Activated T-helper 2 cell treated with anti-CD3 and anti-CD28 coated beads, Interferon-gamma antibody, Interleukin-2, Interleukin-4, amounts not matched to agents 10 μg/mL and 5 μg/mL and 100 μg/mL, durations not matched to agents 14 hours and 24 hours and 36 hours (primary cell): ENCODE measurements at regions not wholly inside any gene's neighbourhood (a gene's known extent, or its start where the extent isn't known, plus 50 kb on each side); places are given as distances from the start of the nearest gene placed in this dataset.
"Not testable (repeated sequence)": the region's sequence is repeated elsewhere in the genome, so short reads cannot be mapped to it uniquely, and the experiment has no call there.

ENCODE experiments used
- DNase-seq: peaks from one replicate; pipeline ENCODE4 v3.0.0; 2021; ENCODE audit warnings: low spot score
- H3K27ac Mint-ChIP-seq: one replicate; pipeline ENCODE4 v1.8.0; 2021; ENCODE audit warnings: mixed read lengths
- H3K27me3 Mint-ChIP-seq: one replicate; pipeline ENCODE4 v1.8.0; 2021; ENCODE audit warnings: low read depth, mixed read lengths
- H3K36me3 Mint-ChIP-seq: one replicate; pipeline ENCODE4 v1.8.0; 2021; ENCODE audit warnings: low read depth, mixed read lengths
- H3K4me1 Mint-ChIP-seq: one replicate; pipeline ENCODE4 v1.8.0; 2021; ENCODE audit warnings: low read depth, mixed read lengths
- H3K4me3 Mint-ChIP-seq: one replicate; pipeline ENCODE4 v1.8.0; 2021; ENCODE audit warnings: low read depth, mild to moderate bottlenecking, moderate library complexity, mixed read lengths
- H3K9me3 Mint-ChIP-seq: one replicate; pipeline ENCODE4 v1.8.0; 2021; ENCODE audit warnings: mixed read lengths
- intact Hi-C: fragments of 100-400 bp; cut with micrococcal nuclease; formaldehyde crosslinking; loops from one replicate; pipeline ENCODE4 v1.15.1; 2023

- intact Hi-C loops: no loop called here
- Mint-ChIP-seq H3K4me1 (no peaks in the 10 kb centered on the region), H3K36me3 (no peaks in the 10 kb centered on the region)
These were observed 172.2 kb downstream of the TFAP2B start for GRCh38 chr6:50990750-50991446.

GRCh38 chr6:50992232-50992631, 173.6 kb downstream of the TFAP2B start:
- Mint-ChIP-seq H3K4me3 (no peak overlapping the region), H3K9me3 (no peaks in the 10 kb centered on the region), H3K36me3 (no peaks in the 10 kb centered on the region), H3K27ac (no peak overlapping the region), H3K27me3 (no peaks in the 10 kb centered on the region), H3K4me1 (no peaks in the 10 kb centered on the region)
- no peak for DNase-seq
- intact Hi-C loops: no loop called here

More at GRCh38 chr6:50990750-50991446, 172.2 kb downstream of the TFAP2B start:
- Mint-ChIP-seq H3K4me3 (no peak overlapping the region), H3K27me3 (no peaks in the 10 kb centered on the region), H3K27ac (no peak overlapping the region), H3K9me3 (no peaks in the 10 kb centered on the region)
- no peak for DNase-seq

GRCh38 chr6:50992704-50993625, 174.3 kb downstream of the TFAP2B start:
- Mint-ChIP-seq H3K4me3 (no peak overlapping the region), H3K36me3 (no peaks in the 10 kb centered on the region), H3K4me1 (no peaks in the 10 kb centered on the region), H3K27ac (no peak overlapping the region), H3K27me3 (no peaks in the 10 kb centered on the region), H3K9me3 (no peaks in the 10 kb centered on the region)
- DNase-seq: no peak
- intact Hi-C loops: no loop called here

GRCh38 chr6:50993941-50994720, 175.5 kb downstream of the TFAP2B start:
- intact Hi-C loops: no loop called here
- Mint-ChIP-seq H3K27me3 (no peaks in the 10 kb centered on the region), H3K4me1 (no peaks in the 10 kb centered on the region), H3K4me3 (no peak overlapping the region), H3K27ac (no peak overlapping the region), H3K36me3 (no peaks in the 10 kb centered on the region), H3K9me3 (no peaks in the 10 kb centered on the region)
- DNase-seq: no peak

- Mint-ChIP-seq H3K27ac (no peak overlapping the region), H3K36me3 (no peaks in the 10 kb centered on the region), H3K27me3 (no peaks in the 10 kb centered on the region), H3K9me3 (no peaks in the 10 kb centered on the region), H3K4me3 (no peak overlapping the region), H3K4me1 (no peaks in the 10 kb centered on the region)
- intact Hi-C loops: no loop called here
- DNase-seq: no peak
These were observed 176.4 kb downstream of the TFAP2B start for GRCh38 chr6:50995036-50995435.

GRCh38 chr6:50998905-50999304, 180.2 kb downstream of the TFAP2B start:
- no peaks in the 10 kb centered on the region for H3K9me3 Mint-ChIP-seq
- H3K27ac Mint-ChIP-seq: no peak overlapping the region

GRCh38 chr6:51001399-51001798, 182.7 kb downstream of the TFAP2B start:
- H3K36me3 Mint-ChIP-seq: no peaks in the 10 kb centered on the region
- no peak overlapping the region for H3K27ac Mint-ChIP-seq
- no peak overlapping the region for H3K4me3 Mint-ChIP-seq
- no peaks in the 10 kb centered on the region for H3K9me3 Mint-ChIP-seq
- no peak for DNase-seq
- no peaks in the 10 kb centered on the region for H3K4me1 Mint-ChIP-seq
- H3K27me3 Mint-ChIP-seq: no peaks in the 10 kb centered on the region
- intact Hi-C loops: no loop called here

More at GRCh38 chr6:50998905-50999304, 180.2 kb downstream of the TFAP2B start:
- intact Hi-C loops: no loop called here
- no peak for DNase-seq
- Mint-ChIP-seq H3K4me1 (no peaks in the 10 kb centered on the region), H3K4me3 (no peak overlapping the region), H3K36me3 (no peaks in the 10 kb centered on the region), H3K27me3 (no peaks in the 10 kb centered on the region)

- H3K4me3 Mint-ChIP-seq: no peak overlapping the region
- no peak overlapping the region for H3K27ac Mint-ChIP-seq
- intact Hi-C loops: no loop called here
- no peaks in the 10 kb centered on the region for H3K27me3 Mint-ChIP-seq
- no peak for DNase-seq
- no peaks in the 10 kb centered on the region for H3K4me1 Mint-ChIP-seq
- H3K36me3 Mint-ChIP-seq: no peaks in the 10 kb centered on the region
- no peaks in the 10 kb centered on the region for H3K9me3 Mint-ChIP-seq
These were observed 185.7 kb downstream of the TFAP2B start for GRCh38 chr6:51004380-51004779.

- Mint-ChIP-seq H3K4me3 (no peak overlapping the region), H3K27ac (no peak overlapping the region), H3K27me3 (no peaks in the 10 kb centered on the region), H3K4me1 (no peaks in the 10 kb centered on the region), H3K36me3 (no peaks in the 10 kb centered on the region), H3K9me3 (no peaks in the 10 kb centered on the region)
- DNase-seq: no peak
- intact Hi-C loops: no loop called here
These were observed 187.1 kb downstream of the TFAP2B start for GRCh38 chr6:51005779-51006178.

GRCh38 chr6:51007237-51007636, 188.6 kb downstream of the TFAP2B start:
- H3K27ac Mint-ChIP-seq: no peak overlapping the region
- H3K27me3 Mint-ChIP-seq: no peaks in the 10 kb centered on the region
- no peak for DNase-seq
- intact Hi-C loops: no loop called here
- no peaks in the 10 kb centered on the region for H3K36me3 Mint-ChIP-seq
- no peak overlapping the region for H3K4me3 Mint-ChIP-seq
- H3K9me3 Mint-ChIP-seq: no peaks in the 10 kb centered on the region
- H3K4me1 Mint-ChIP-seq: no peaks in the 10 kb centered on the region

GRCh38 chr6:51008693-51009092, 190.0 kb downstream of the TFAP2B start:
- H3K27me3 Mint-ChIP-seq, H3K36me3 Mint-ChIP-seq, intact Hi-C loops, H3K9me3 Mint-ChIP-seq, H3K4me3 Mint-ChIP-seq, DNase-seq, H3K4me1 Mint-ChIP-seq, H3K27ac Mint-ChIP-seq: not testable (repeated sequence)

GRCh38 chr6:51013376-51013775, 194.7 kb downstream of the TFAP2B start:
- no peak overlapping the region for H3K4me3 Mint-ChIP-seq
- intact Hi-C loops: no loop called here
- no peaks in the 10 kb centered on the region for H3K27me3 Mint-ChIP-seq

More at GRCh38 chr6:51013376-51013775, 194.7 kb downstream of the TFAP2B start:
- Mint-ChIP-seq H3K27ac (no peak overlapping the region), H3K9me3 (no peaks in the 10 kb centered on the region), H3K36me3 (no peaks in the 10 kb centered on the region), H3K4me1 (no peaks in the 10 kb centered on the region)
- DNase-seq: no peak
